HFF-Myc (cell line): ENCODE measurements at regions not wholly inside any gene's neighbourhood (a gene's known extent, or its start where the extent isn't known, plus 50 kb on each side); places are given as distances from the start of the nearest gene placed in this dataset.

Experiments used
- DNase-seq: peaks from one replicate; pipeline ENCODE4 v3.0.0-alpha.2; 2011; ENCODE audit warnings: low read depth; ENCODE audit errors: extremely low read depth
- H3K4me3 ChIP-seq: replicated peaks from 2 replicates; pipeline ENCODE4 v1.5.1; 2011; ENCODE audit warnings: low read depth, mild to moderate bottlenecking, control low read depth, low read length
- TF ChIP-seq, protein P1 (sequence below): IDR thresholded peaks from 2 replicates; pipeline ENCODE4 v1.5.1; 2012; ENCODE audit warnings: mild to moderate bottlenecking, low read depth, low read length, control low read depth; ENCODE audit errors: missing control alignments

DNA sequence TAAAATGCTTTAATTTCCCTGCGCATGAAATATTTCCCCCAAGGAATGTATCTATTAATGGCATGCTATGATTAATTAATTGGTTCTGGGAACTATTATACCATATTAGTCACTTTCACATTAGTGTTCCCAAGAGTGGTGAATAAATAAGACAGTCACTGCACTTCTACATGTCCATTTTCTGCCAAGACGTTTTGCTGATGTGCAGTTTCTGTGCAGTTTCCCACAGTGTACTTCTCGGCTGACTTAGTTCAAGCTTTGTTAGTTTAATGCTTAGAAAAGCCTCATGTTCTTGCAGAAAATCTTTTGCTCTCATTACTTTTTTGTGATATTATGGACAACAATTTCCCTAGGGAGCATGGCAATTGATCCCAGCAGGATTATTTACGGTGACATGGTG lies 1014.5 kb downstream of the BRINP3 start:
- no peak for DNase-seq
- no peak overlapping the region for H3K4me3 ChIP-seq
- TF ChIP-seq, protein P1, sequence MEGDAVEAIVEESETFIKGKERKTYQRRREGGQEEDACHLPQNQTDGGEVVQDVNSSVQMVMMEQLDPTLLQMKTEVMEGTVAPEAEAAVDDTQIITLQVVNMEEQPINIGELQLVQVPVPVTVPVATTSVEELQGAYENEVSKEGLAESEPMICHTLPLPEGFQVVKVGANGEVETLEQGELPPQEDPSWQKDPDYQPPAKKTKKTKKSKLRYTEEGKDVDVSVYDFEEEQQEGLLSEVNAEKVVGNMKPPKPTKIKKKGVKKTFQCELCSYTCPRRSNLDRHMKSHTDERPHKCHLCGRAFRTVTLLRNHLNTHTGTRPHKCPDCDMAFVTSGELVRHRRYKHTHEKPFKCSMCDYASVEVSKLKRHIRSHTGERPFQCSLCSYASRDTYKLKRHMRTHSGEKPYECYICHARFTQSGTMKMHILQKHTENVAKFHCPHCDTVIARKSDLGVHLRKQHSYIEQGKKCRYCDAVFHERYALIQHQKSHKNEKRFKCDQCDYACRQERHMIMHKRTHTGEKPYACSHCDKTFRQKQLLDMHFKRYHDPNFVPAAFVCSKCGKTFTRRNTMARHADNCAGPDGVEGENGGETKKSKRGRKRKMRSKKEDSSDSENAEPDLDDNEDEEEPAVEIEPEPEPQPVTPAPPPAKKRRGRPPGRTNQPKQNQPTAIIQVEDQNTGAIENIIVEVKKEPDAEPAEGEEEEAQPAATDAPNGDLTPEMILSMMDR, result no peak

DNA sequence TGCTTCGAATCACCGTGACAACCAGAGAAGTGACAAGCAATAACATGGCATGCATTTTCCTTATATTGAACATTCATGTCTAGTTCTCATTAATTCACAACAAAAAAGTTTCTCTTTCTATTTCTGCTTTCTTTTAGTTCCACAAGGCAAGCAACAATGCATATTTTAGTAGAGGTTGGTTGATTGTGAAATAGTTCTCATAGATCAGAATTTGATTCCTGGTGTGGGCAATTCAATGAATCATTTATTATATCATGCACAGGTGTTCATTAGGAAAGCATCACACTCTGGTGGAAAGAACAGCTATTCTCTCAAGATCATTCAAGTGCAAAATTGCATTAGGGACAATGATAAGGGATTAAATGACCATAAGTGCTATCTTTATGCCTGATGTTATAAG lies 980.9 kb downstream of the BRINP3 start:
- H3K4me3 ChIP-seq, result no peak overlapping the region
- TF ChIP-seq, protein P1, result no peak
- no peak for DNase-seq

DNA sequence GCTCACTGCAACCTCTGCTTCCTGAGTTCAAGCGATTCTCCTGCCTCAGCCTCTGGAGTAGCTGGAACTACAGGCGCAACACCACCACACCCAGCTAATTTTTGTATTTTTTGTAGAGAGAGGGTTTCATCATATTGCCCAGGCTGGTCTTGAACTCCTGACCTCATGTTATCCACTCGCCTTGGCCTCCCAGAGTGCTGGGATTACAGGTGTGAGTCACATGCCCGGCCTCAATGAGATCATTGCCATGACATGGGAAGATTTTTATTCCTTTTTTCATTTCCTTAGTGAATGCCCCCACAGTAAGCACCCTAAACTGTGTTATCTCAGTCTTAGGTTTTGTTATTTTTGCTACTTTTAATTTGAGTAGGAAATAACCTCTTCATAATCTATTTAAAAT lies 977.9 kb downstream of the BRINP3 start:
- TF ChIP-seq, protein P1, result no peak
- no peak for DNase-seq
- H3K4me3 ChIP-seq, result no peak overlapping the region

DNA sequence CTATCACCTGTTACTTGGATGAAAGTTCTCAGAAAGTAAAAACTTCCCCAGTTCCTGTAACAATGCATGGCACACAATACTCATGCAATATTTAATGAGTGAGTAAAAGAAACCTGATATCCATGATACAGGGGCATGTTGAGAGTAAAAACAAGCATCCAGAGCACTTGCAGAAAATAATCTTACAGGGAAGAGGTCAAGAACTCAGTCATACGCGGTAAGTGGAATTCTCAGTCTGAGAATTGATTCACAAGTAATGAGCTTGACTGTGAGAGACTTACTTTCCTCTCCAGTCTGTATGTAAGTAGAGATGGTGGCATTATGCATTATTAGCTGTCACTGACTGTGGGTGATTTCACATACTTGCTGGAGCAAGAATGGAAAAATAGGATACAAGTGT lies 976.9 kb downstream of the BRINP3 start:
- no peak for DNase-seq
- TF ChIP-seq, protein P1, result no peak
- H3K4me3 ChIP-seq, result no peak overlapping the region

DNA sequence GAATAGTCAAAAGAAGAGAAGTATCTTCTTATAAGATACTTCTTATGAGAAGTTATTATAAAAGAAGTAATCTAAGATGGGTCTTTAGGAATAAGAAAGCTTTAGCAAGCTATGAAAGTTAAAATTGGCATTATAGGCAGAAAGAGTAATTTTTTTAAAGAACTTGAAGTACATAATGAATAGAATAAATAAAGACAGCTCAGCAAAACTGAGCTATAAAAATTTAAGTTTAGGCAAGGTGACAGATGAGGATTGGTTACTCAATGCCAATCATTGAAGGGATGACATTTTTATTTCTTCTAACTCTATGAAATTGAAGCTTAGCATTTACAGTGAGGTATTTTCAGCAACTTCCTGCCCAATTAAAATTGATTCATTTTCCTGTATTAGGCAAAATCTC lies 966.8 kb downstream of the BRINP3 start:
- TF ChIP-seq, protein P1, result no peak
- DNase-seq, result no peak
- no peak overlapping the region for H3K4me3 ChIP-seq

DNA sequence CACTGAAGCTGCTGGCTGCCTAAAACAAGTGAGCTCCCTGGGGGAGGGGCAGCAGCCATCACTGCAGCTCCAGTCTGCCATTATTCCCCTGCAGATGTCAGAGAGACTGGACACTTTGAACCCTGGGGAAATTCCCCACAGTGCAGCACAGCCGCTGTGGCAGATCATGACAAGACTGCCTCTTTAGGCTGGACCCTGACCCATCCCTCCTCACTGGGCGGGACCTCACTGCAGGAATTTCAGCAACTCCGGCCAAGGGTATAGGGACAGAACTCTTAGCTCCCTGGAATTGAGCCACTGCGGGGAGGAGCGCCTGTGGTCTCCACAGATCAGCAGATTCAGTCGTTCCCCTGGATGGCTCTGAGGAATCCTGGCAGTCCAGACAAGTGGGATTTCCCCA lies 964.6 kb downstream of the BRINP3 start:
- TF ChIP-seq, protein P1, result no peak
- no peak for DNase-seq

DNA sequence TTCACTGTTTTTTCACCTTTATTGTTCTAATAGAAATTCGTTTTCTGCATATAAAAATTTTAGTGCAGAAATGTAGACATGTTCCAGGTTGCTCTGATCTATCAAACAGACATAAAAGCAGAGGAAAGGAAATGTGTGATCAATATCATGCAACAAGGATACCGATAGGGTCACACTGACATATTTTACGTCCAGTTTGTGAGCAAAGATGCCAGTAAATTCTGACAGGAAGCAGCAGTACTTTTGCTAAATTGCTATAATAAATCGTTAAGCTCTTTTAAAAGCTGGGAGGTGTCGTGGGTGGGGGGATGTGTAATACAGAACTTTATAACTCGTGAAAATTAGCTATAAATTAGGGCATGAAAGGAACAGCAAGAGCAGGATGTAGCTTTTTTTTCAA lies 955.2 kb downstream of the BRINP3 start:
- TF ChIP-seq, protein P1, result no peak
- no peak overlapping the region for H3K4me3 ChIP-seq
- DNase-seq, result no peak

More for the DNA sequence above, 964.6 kb downstream of the BRINP3 start:
- H3K4me3 ChIP-seq, result no peak overlapping the region
